Eye (tissue), 1 donor: ENCODE measurements at regions not wholly inside any gene's neighbourhood (a gene's known extent, or its start where the extent isn't known, plus 50 kb on each side); places are given as distances from the start of the nearest gene placed in this dataset.

ENCODE experiments used
- DNase-seq: peaks from one replicate; pipeline ENCODE4 v3.0.0-alpha.2; 2015

GRCh38 chr15:70172124-70172523 lies 74.4 kb upstream of the TLE3 start:
- no peak for DNase-seq

GRCh38 chr15:70171256-70171886 lies 73.7 kb upstream of the TLE3 start:
- no peak for DNase-seq

- no peak for DNase-seq
Measured at GRCh38 chr15:70170096-70170699, 72.5 kb upstream of the TLE3 start.

GRCh38 chr15:70169147-70169546 lies 71.4 kb upstream of the TLE3 start:
- no peak for DNase-seq

GRCh38 chr15:70167155-70167554 lies 69.4 kb upstream of the TLE3 start:
- DNase-seq = no peak

- no peak for DNase-seq
Measured at GRCh38 chr15:70166506-70167087, 68.9 kb upstream of the TLE3 start.

- no peak for DNase-seq
Measured at GRCh38 chr15:70165716-70166284, 68.1 kb upstream of the TLE3 start.

- DNase-seq = peak; percentile 69
Measured at GRCh38 chr15:70164910-70165715, 67.4 kb upstream of the TLE3 start.

GRCh38 chr15:70164156-70164900 lies 66.6 kb upstream of the TLE3 start:
- no peak for DNase-seq

GRCh38 chr15:70160803-70161565 lies 63.3 kb upstream of the TLE3 start:
- DNase-seq = no peak

GRCh38 chr15:70160267-70160666 lies 62.5 kb upstream of the TLE3 start:
- no peak for DNase-seq

- no peak for DNase-seq
Measured at GRCh38 chr15:70159713-70160009, 61.9 kb upstream of the TLE3 start.

GRCh38 chr15:70159001-70159712 lies 61.4 kb upstream of the TLE3 start:
- DNase-seq = no peak

GRCh38 chr15:70158309-70159000 lies 60.7 kb upstream of the TLE3 start:
- DNase-seq = no peak

GRCh38 chr15:70156671-70157271 lies 59.1 kb upstream of the TLE3 start:
- peak; percentile 70 for DNase-seq

- DNase-seq = peak; percentile 46
Measured at GRCh38 chr15:70154718-70155347, 57.1 kb upstream of the TLE3 start.

- DNase-seq = peak; percentile 88
Measured at GRCh38 chr15:70153921-70154717, 56.4 kb upstream of the TLE3 start.

- peak; percentile 52 for DNase-seq
Measured at GRCh38 chr15:70152070-70152480, 54.4 kb upstream of the TLE3 start.

GRCh38 chr15:70151462-70151861 lies 53.7 kb upstream of the TLE3 start:
- DNase-seq = no peak
